ENCODE measurements at regions not wholly inside any gene's neighbourhood (a gene's known extent, or its start where the extent isn't known, plus 50 kb on each side); places are given as distances from the start of the nearest gene placed in this dataset.

- no peak for TF ChIP-seq CTCF (IDR thresholded peaks at IDR 0.05)
- TF ChIP-seq POLR2A (IDR thresholded peaks at IDR 0.05) = no peak
Measured at GRCh38 chr9:119959846-119960545, 590.8 kb upstream of the BRINP1 start.
